ENCODE measurements at regions not wholly inside any gene's neighbourhood (a gene's known extent, or its start where the extent isn't known, plus 50 kb on each side); places are given as distances from the start of the nearest gene placed in this dataset.

DNA sequence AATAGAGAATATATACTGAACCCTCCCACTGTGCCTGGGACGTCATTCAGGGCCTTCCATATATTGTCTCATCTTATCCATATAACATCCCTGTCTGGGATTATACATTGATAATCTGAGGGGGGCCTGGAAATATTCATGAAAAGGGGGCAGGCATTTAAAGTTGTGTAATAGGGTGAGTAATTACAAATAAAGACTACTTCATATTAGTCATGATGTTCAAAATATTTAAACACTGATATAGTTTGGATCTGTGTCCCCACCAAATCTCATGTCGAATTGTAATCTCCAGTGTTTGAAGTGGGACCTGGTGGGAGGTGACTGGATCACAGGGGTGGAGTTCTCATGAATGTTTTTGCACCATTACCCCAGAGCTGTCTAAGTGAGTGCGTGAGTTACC lies 97.8 kb downstream of the AQP9 start:
- H3K4me3 ChIP-seq (ENCODE audit: insufficient read depth, low read depth, low read length), result no peak overlapping the region
- H3K4me1 ChIP-seq (ENCODE audit: control insufficient read depth, insufficient read depth, low read length), result no peaks in the 10 kb centered on the region
- H3K36me3 ChIP-seq (ENCODE audit: control insufficient read depth, insufficient read depth, low read length), result no peaks in the 10 kb centered on the region
- H3K27ac ChIP-seq (ENCODE audit: insufficient read depth, low read depth, low read length, poor library complexity, severe bottlenecking), result no peak overlapping the region
- WGBS, 2 experiments, result 97% methylated on average over 2 of the region's 3 CpGs
- no peaks in the 10 kb centered on the region for H3K9me3 ChIP-seq (ENCODE audit: control insufficient read depth, low read length)
- H3K27me3 ChIP-seq (ENCODE audit: control insufficient read depth, insufficient read depth, low read length, poor library complexity, severe bottlenecking), result no peaks in the 10 kb centered on the region

DNA sequence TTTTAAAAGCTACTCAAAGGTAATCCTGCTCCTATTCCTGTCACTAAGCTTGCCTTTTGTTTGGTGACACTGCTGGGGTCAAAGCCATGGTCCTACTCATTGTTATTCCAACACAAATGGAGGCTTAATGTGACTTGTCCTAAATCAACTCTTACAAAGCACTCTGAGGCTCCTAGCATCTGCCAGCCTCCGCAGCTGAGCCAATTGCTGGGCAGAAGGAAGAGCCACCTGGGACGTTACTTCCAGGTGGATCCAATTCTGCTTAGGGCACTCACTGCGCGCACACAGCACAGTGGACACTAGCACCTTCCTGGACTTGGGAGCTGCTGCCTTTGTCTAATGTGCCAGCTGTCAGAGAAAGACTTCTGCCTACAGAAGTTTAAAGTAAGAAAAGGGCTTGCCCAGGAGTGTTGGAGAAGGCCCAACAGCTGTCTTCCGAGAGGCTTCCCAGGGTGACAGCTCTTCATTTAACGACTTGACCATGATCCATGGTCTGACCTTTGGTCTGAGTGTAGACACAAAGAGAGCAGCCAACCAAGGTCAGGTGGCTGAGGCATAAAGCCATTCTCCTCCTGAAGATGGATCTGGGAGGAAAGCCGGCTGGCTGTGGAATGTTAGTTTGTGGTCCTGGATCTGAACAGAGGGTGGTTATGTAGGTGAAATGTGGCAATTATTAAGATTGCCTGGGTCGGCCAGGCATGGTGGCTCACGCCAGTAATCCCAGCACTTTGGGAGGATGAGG lies 102.2 kb downstream of the AQP9 start:
- WGBS, 2 experiments, result 93% methylated on average over 9 of the region's 9 CpGs
- Histone ChIP-seq H3K4me3 (ENCODE audit: insufficient read depth, low read depth, low read length) (no peak overlapping the region), H3K4me1 (ENCODE audit: control insufficient read depth, insufficient read depth, low read length) (no peaks in the 10 kb centered on the region), H3K36me3 (ENCODE audit: control insufficient read depth, insufficient read depth, low read length) (no peaks in the 10 kb centered on the region), H3K27ac (ENCODE audit: insufficient read depth, low read depth, low read length, poor library complexity, severe bottlenecking) (no peak overlapping the region), H3K9me3 (ENCODE audit: control insufficient read depth, low read length) (no peaks in the 10 kb centered on the region), H3K27me3 (ENCODE audit: control insufficient read depth, insufficient read depth, low read length, poor library complexity, severe bottlenecking) (no peaks in the 10 kb centered on the region)

DNA sequence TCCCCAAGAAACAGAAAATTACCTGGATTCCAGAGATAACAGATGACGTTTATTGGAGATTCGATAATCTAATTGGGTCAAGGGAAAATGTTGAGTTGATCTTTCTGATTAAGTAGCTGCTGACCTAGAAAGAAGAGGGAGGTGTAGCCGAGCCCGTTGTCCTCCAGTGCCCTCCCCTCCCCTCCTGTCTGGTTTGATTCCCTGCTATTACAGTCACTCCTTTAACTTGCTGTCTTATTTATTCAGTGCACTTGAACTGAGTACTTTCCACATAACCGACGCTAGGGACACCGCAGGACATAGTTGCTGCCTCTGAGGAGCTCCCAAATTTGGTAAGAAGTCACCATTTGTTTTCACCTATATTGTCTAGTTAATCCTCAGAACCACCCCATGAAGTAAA lies 103.7 kb downstream of the AQP9 start:
- Histone ChIP-seq H3K27me3 (ENCODE audit: control insufficient read depth, insufficient read depth, low read length, poor library complexity, severe bottlenecking) (no peaks in the 10 kb centered on the region), H3K4me3 (ENCODE audit: insufficient read depth, low read depth, low read length) (no peak overlapping the region), H3K4me1 (ENCODE audit: control insufficient read depth, insufficient read depth, low read length) (no peaks in the 10 kb centered on the region), H3K9me3 (ENCODE audit: control insufficient read depth, low read length) (no peaks in the 10 kb centered on the region), H3K36me3 (ENCODE audit: control insufficient read depth, insufficient read depth, low read length) (no peaks in the 10 kb centered on the region), H3K27ac (ENCODE audit: insufficient read depth, low read depth, low read length, poor library complexity, severe bottlenecking) (no peak overlapping the region)
- WGBS, 2 experiments, result 86 to 88% methylated on average over 7 of the region's 7 CpGs

DNA sequence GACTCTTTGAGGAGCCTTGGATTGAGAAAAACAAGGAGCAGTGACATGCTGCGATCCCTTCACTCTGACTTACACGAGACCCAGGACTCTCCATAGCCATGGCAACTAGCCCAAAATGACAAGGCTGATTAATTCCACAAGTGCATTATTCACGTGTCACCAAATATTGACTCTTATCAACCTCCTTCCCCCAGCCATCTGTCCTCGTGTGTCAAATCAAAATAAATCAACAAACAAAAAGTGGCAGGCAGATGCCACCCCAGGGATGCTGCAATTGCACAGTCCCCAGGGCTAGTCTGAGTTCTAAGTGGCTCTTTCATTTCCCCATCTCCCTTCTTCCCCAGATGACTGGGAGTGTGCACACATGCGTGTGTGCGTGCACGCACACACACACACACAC lies 104.9 kb downstream of the AQP9 start:
- Histone ChIP-seq H3K4me1 (ENCODE audit: control insufficient read depth, insufficient read depth, low read length) (no peaks in the 10 kb centered on the region), H3K27me3 (ENCODE audit: control insufficient read depth, insufficient read depth, low read length, poor library complexity, severe bottlenecking) (no peaks in the 10 kb centered on the region), H3K36me3 (ENCODE audit: control insufficient read depth, insufficient read depth, low read length) (no peaks in the 10 kb centered on the region), H3K9me3 (ENCODE audit: control insufficient read depth, low read length) (no peaks in the 10 kb centered on the region), H3K27ac (ENCODE audit: insufficient read depth, low read depth, low read length, poor library complexity, severe bottlenecking) (no peak overlapping the region), H3K4me3 (ENCODE audit: insufficient read depth, low read depth, low read length) (no peak overlapping the region)
- 90% methylated on average over 4 of the region's 7 CpGs for WGBS, 2 experiments

DNA sequence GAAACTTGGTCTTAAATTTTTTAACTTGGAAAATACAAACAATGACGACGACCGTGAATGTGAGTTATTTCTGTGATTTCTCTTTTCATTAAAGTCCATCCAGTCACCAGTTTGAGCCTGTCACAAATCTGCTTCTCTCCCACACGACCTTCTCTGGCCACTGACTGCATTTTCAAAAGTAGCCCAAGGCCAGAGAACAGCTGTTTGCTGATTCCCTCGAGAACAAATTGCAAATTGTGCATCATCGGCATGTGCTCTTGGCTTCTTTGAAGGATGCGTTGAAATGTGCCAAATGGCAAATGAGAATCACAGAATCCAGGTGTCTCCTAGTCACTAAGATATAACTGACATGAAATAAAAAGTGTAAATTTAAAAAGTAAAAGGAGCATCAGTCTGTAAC lies 106.4 kb downstream of the AQP9 start:
- H3K27ac ChIP-seq (ENCODE audit: insufficient read depth, low read depth, low read length, poor library complexity, severe bottlenecking), result no peak overlapping the region
- WGBS, 2 experiments, result 89% methylated on average over 7 of the region's 7 CpGs

DNA sequence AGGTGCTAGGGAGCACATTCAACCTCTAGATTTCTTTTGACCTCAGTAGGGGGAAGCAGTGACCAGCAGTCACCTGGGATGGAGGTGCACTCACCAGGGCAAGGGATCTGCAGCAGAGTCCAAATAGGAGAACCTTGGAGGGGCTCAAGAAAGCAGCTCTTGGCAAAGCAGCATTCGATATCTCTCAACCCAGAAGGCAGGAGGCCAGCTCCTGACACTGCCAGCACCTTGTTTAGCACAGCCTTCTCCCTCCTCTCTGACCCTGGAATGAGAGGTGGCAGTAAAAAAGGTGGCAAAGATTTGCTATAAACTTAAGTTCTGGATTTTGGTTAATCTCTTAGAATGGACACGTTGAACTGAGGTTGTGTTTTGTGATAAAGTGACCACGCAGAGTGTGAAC lies 107.9 kb downstream of the AQP9 start:
- H3K27me3 ChIP-seq (ENCODE audit: control insufficient read depth, insufficient read depth, low read length, poor library complexity, severe bottlenecking), result no peaks in the 10 kb centered on the region
- WGBS, 2 experiments, result 93 to 96% methylated on average over 3 of the region's 3 CpGs
- H3K4me3 ChIP-seq (ENCODE audit: insufficient read depth, low read depth, low read length), result no peak overlapping the region
- H3K27ac ChIP-seq (ENCODE audit: insufficient read depth, low read depth, low read length, poor library complexity, severe bottlenecking), result no peak overlapping the region
- H3K4me1 ChIP-seq (ENCODE audit: control insufficient read depth, insufficient read depth, low read length), result no peaks in the 10 kb centered on the region
- no peaks in the 10 kb centered on the region for H3K9me3 ChIP-seq (ENCODE audit: control insufficient read depth, low read length)
- no peaks in the 10 kb centered on the region for H3K36me3 ChIP-seq (ENCODE audit: control insufficient read depth, insufficient read depth, low read length)

More for the DNA sequence above, 106.4 kb downstream of the AQP9 start:
- Histone ChIP-seq H3K4me1 (ENCODE audit: control insufficient read depth, insufficient read depth, low read length) (no peaks in the 10 kb centered on the region), H3K36me3 (ENCODE audit: control insufficient read depth, insufficient read depth, low read length) (no peaks in the 10 kb centered on the region), H3K9me3 (ENCODE audit: control insufficient read depth, low read length) (no peaks in the 10 kb centered on the region), H3K4me3 (ENCODE audit: insufficient read depth, low read depth, low read length) (no peak overlapping the region), H3K27me3 (ENCODE audit: control insufficient read depth, insufficient read depth, low read length, poor library complexity, severe bottlenecking) (no peaks in the 10 kb centered on the region)

DNA sequence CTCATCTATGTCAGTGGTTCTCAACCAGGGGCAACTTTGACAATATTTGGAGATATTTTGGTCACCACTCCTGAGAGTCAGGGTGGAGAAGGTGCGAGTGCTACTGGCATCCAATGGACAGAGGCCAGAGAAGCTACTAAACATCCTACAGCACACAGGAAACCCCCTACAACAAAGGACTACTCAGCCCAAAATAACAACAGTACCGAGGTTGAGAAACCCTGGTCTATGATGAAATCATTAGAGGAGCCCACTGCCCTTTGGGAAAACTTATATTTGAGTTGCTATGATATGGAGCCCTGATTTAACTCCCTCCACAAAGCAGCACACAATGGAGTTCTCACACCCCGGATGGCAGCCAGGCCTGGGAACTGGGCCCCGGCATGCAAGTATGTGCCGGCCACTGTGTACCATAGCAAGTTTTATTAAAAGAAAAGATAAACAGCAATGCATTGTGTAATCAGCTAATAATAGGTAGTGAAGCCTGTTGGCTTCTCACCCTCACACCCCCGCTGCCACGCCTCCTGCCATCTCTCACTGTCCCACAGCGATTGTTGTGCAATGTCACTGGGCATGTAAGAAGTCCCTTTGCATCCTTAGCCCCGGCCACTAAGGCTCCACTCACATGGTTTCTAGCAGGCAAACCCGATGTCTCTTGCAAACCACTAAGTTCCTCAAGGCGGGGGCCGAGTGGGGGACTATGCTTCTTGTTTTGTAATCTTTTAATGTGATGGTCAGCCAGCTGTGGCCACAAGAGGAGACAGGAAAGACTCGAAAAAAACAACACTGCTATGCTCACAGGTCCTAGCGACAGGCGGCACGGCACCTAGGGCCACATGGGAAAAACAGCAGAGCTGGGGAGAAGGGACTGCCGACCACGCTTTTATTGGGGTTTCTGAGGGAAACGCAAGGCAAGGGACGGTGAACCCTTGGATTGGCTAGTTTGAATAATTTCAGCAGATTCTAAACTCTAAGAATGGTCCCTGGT lies 110.0 kb downstream of the AQP9 start:
- WGBS, 2 experiments, result 93% methylated on average over 19 to 20 of the region's 20 CpGs

DNA sequence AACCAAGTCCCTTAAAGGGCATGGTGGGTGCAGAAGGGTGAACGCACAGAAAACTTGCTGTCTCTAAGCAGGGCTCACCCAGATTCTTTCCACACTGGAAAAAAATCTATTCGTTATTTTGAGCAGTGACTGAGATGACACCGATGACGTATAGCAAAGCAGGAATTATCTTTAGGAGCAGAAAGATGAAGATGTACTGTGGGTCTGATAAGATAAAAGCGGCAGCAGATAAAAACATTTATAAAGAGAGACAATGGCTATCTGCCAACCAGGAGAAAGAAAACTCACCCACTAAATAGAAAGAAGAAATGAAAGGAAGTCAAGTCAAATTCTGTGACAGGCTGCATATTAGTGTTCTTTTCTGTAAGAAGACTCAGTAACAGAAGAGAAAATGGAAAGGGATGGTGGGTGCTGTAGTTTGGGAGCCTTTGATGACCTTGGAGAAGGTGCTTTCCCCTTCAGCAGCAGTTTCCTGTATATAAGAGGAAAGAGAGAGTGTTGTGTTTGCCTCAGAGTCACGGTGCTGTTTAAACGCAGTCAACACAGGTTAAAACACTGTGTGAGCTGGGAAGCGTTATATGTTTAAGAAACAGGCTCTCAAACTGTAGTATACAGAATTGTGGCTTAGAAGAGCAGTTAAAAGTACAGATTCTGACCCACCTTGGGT lies 111.6 kb downstream of the AQP9 start:
- 93 to 99% methylated on average over 7 to 8 of the region's 8 CpGs for WGBS, 2 experiments
- Histone ChIP-seq H3K4me1 (ENCODE audit: control insufficient read depth, insufficient read depth, low read length) (no peaks in the 10 kb centered on the region), H3K27me3 (ENCODE audit: control insufficient read depth, insufficient read depth, low read length, poor library complexity, severe bottlenecking) (no peaks in the 10 kb centered on the region), H3K27ac (ENCODE audit: insufficient read depth, low read depth, low read length, poor library complexity, severe bottlenecking) (no peak overlapping the region), H3K9me3 (ENCODE audit: control insufficient read depth, low read length) (no peaks in the 10 kb centered on the region), H3K36me3 (ENCODE audit: control insufficient read depth, insufficient read depth, low read length) (no peaks in the 10 kb centered on the region), H3K4me3 (ENCODE audit: insufficient read depth, low read depth, low read length) (no peak overlapping the region)

More for the DNA sequence above, 110.0 kb downstream of the AQP9 start:
- H3K9me3 ChIP-seq (ENCODE audit: control insufficient read depth, low read length), result no peaks in the 10 kb centered on the region
- H3K27me3 ChIP-seq (ENCODE audit: control insufficient read depth, insufficient read depth, low read length, poor library complexity, severe bottlenecking), result no peaks in the 10 kb centered on the region
- no peak overlapping the region for H3K4me3 ChIP-seq (ENCODE audit: insufficient read depth, low read depth, low read length)
- no peak overlapping the region for H3K27ac ChIP-seq (ENCODE audit: insufficient read depth, low read depth, low read length, poor library complexity, severe bottlenecking)
- H3K4me1 ChIP-seq (ENCODE audit: control insufficient read depth, insufficient read depth, low read length), result no peaks in the 10 kb centered on the region
- H3K36me3 ChIP-seq (ENCODE audit: control insufficient read depth, insufficient read depth, low read length), result no peaks in the 10 kb centered on the region

DNA sequence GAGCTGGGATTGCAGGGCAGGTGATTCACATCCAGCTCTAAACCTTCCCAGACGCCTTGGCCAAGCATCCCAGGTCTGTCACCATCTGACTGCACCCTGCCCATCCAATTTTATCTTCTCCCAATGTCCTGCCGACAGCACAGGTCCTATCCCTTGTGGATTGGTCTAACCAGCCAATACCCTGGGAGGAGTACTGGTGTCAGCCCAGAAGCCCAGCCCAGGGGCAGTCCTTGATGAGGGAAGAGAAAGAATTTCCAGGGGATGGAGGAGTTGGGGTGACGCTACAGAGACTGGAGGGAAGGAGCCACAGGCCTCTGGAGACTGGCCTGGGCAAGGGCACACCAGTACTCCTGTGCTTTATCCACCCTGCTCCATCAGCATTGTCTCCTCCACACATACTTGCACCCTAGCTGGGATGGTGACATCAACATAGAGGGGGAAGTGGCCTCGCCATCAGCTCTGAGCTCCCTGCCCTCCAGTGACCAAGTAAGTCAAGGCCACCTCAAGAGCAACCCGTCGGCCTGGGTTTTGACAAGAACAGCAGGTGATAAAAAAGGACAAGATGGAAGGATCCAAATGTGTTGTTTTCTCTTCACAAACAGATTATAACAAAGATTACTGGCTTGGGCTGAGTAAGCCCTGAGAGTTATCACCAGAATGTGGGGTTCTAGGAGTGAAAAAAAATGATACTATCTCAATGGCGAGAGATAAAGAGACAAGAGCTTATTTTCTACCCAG lies 114.6 kb downstream of the AQP9 start:
- no peaks in the 10 kb centered on the region for H3K27me3 ChIP-seq (ENCODE audit: control insufficient read depth, insufficient read depth, low read length, poor library complexity, severe bottlenecking)
- 91 to 94% methylated on average over 7 of the region's 7 CpGs for WGBS, 2 experiments
- no peaks in the 10 kb centered on the region for H3K9me3 ChIP-seq (ENCODE audit: control insufficient read depth, low read length)
- H3K4me1 ChIP-seq (ENCODE audit: control insufficient read depth, insufficient read depth, low read length), result no peaks in the 10 kb centered on the region
- H3K27ac ChIP-seq (ENCODE audit: insufficient read depth, low read depth, low read length, poor library complexity, severe bottlenecking), result no peak overlapping the region
- no peaks in the 10 kb centered on the region for H3K36me3 ChIP-seq (ENCODE audit: control insufficient read depth, insufficient read depth, low read length)
- H3K4me3 ChIP-seq (ENCODE audit: insufficient read depth, low read depth, low read length), result no peak overlapping the region

Data from ectodermal cell (in vitro differentiated cells).